NCI-H1092 treated with DMSO at 0.1 percent for 48 hours (cell line): ENCODE measurements at regions not wholly inside any gene's neighbourhood (a gene's known extent, or its start where the extent isn't known, plus 50 kb on each side); places are given as distances from the start of the nearest gene placed in this dataset.
"Not testable (repeated sequence)": the region's sequence is repeated elsewhere in the genome, so short reads cannot be mapped to it uniquely, and the experiment has no call there.

Source experiments
- DNase-seq: peaks from one replicate; lab custom pipeline; 2025; lab: John Stamatoyannopoulos, UW

- DNase-seq: no peak
Measured at GRCh38 chr2:128660836-128661235, 342.2 kb upstream of the HS6ST1 start.

GRCh38 chr2:128661311-128661710, 342.6 kb upstream of the HS6ST1 start:
- no peak for DNase-seq

- DNase-seq: no peak
Measured at GRCh38 chr2:128662051-128662471, 343.4 kb upstream of the HS6ST1 start.

GRCh38 chr2:128663371-128664050, 344.8 kb upstream of the HS6ST1 start:
- no peak for DNase-seq

GRCh38 chr2:128664499-128664971, 345.9 kb upstream of the HS6ST1 start:
- DNase-seq: no peak

- no peak for DNase-seq
Measured at GRCh38 chr2:128665113-128665512, 346.4 kb upstream of the HS6ST1 start.

GRCh38 chr2:128666596-128666995, 347.9 kb upstream of the HS6ST1 start:
- DNase-seq: no peak

GRCh38 chr2:128667391-128667790, 348.7 kb upstream of the HS6ST1 start:
- DNase-seq: no peak

- no peak for DNase-seq
Measured at GRCh38 chr2:128668946-128669345, 350.3 kb upstream of the HS6ST1 start.

- no peak for DNase-seq
Measured at GRCh38 chr2:128670066-128670465, 351.4 kb upstream of the HS6ST1 start.

GRCh38 chr2:128671981-128672757, 353.5 kb upstream of the HS6ST1 start:
- not testable (repeated sequence) for DNase-seq

GRCh38 chr2:128679680-128680079, 361.0 kb upstream of the HS6ST1 start:
- not testable (repeated sequence) for DNase-seq

GRCh38 chr2:128681507-128681906, 362.8 kb upstream of the HS6ST1 start:
- no peak for DNase-seq

- no peak for DNase-seq
Measured at GRCh38 chr2:128682266-128682665, 363.6 kb upstream of the HS6ST1 start.

- DNase-seq: no peak
Measured at GRCh38 chr2:128682729-128683284, 364.1 kb upstream of the HS6ST1 start.

GRCh38 chr2:128684523-128684922, 365.9 kb upstream of the HS6ST1 start:
- DNase-seq: no peak

GRCh38 chr2:128685841-128686496, 367.3 kb upstream of the HS6ST1 start:
- DNase-seq: no peak

GRCh38 chr2:128686497-128686859, 367.8 kb upstream of the HS6ST1 start:
- no peak for DNase-seq

GRCh38 chr2:128686881-128687555, 368.4 kb upstream of the HS6ST1 start:
- DNase-seq: no peak

GRCh38 chr2:128687565-128687964, 368.9 kb upstream of the HS6ST1 start:
- DNase-seq: no peak

- no peak for DNase-seq
Measured at GRCh38 chr2:128689971-128690370, 371.3 kb upstream of the HS6ST1 start.

- DNase-seq: no peak
Measured at GRCh38 chr2:128690431-128690830, 371.8 kb upstream of the HS6ST1 start.
